Islet of Langerhans (tissue), 1 donor: ENCODE measurements at regions not wholly inside any gene's neighbourhood (a gene's known extent, or its start where the extent isn't known, plus 50 kb on each side); places are given as distances from the start of the nearest gene placed in this dataset.

Source experiments
- FAIRE-seq: peaks from one replicate; lab custom pipeline; 2011; peaks lifted over from hg19 to GRCh38; lab: Jason Lieb, UNC

GRCh38 chr14:80146941-80147340 lies 64.4 kb downstream of the DIO2 start:
- FAIRE-seq, result no peak

GRCh38 chr14:80136358-80136757 lies 74.9 kb downstream of the DIO2 start:
- FAIRE-seq, result no peak

- FAIRE-seq, result no peak
Observed at GRCh38 chr14:80135305-80136088, 75.8 kb downstream of the DIO2 start.

GRCh38 chr14:80134321-80134720 lies 77.0 kb downstream of the DIO2 start:
- FAIRE-seq, result no peak

- FAIRE-seq, result no peak
Observed at GRCh38 chr14:80133457-80133856, 77.8 kb downstream of the DIO2 start.

- no peak for FAIRE-seq
Observed at GRCh38 chr14:80127466-80127865, 83.8 kb downstream of the DIO2 start.

GRCh38 chr14:80124794-80125193 lies 86.5 kb downstream of the DIO2 start:
- no peak for FAIRE-seq

- no peak for FAIRE-seq
Observed at GRCh38 chr14:80117876-80118275, 93.4 kb downstream of the DIO2 start.

GRCh38 chr14:80116157-80116556 lies 95.1 kb downstream of the DIO2 start:
- no peak for FAIRE-seq

- no peak for FAIRE-seq
Observed at GRCh38 chr14:80110721-80111120, 100.6 kb downstream of the DIO2 start.

- no peak for FAIRE-seq
Observed at GRCh38 chr14:80109055-80109454, 102.2 kb downstream of the DIO2 start.

- FAIRE-seq, result no peak
Observed at GRCh38 chr14:80108430-80108829, 102.9 kb downstream of the DIO2 start.

GRCh38 chr14:80105488-80105994 lies 105.8 kb downstream of the DIO2 start:
- FAIRE-seq, result no peak

- no peak for FAIRE-seq
Observed at GRCh38 chr14:80101835-80102234, 109.5 kb downstream of the DIO2 start.

GRCh38 chr14:80100681-80101080 lies 110.6 kb downstream of the DIO2 start:
- FAIRE-seq, result no peak

- no peak for FAIRE-seq
Observed at GRCh38 chr14:80095623-80096022, 115.7 kb downstream of the DIO2 start.

GRCh38 chr14:80087411-80087810 lies 123.9 kb downstream of the DIO2 start:
- FAIRE-seq, result no peak

- no peak for FAIRE-seq
Observed at GRCh38 chr14:80084196-80084595, 127.1 kb downstream of the DIO2 start.

- FAIRE-seq, result no peak
Observed at GRCh38 chr14:80080601-80081000, 130.7 kb downstream of the DIO2 start.

- FAIRE-seq, result no peak
Observed at GRCh38 chr14:80078501-80078900, 132.8 kb downstream of the DIO2 start.

GRCh38 chr14:80077262-80077661 lies 134.0 kb downstream of the DIO2 start:
- no peak for FAIRE-seq

- no peak for FAIRE-seq
Observed at GRCh38 chr14:80074900-80075574, 136.3 kb downstream of the DIO2 start.

- no peak for FAIRE-seq
Observed at GRCh38 chr14:80059041-80059440, 152.3 kb downstream of the DIO2 start.

GRCh38 chr14:80056497-80056801 lies 154.9 kb downstream of the DIO2 start:
- FAIRE-seq, result no peak
